Right renal cortex interstitium (tissue), 3 donors: ENCODE measurements at regions not wholly inside any gene's neighbourhood (a gene's known extent, or its start where the extent isn't known, plus 50 kb on each side); places are given as distances from the start of the nearest gene placed in this dataset.
"Not testable (repeated sequence)": the region's sequence is repeated elsewhere in the genome, so short reads cannot be mapped to it uniquely, and the experiment has no call there.

Experiments used
- DNase-seq, 3 donors: peaks; one replicate each; pipeline ENCODE4 v3.0.0-alpha.2; 2013; ENCODE audit warnings: low read depth in 3 of 3, low spot score in 2 of 3

- no peak for DNase-seq
These were observed 74.1 kb upstream of the HSPA9 start for GRCh38 chr5:138649316-138649720.

DNA sequence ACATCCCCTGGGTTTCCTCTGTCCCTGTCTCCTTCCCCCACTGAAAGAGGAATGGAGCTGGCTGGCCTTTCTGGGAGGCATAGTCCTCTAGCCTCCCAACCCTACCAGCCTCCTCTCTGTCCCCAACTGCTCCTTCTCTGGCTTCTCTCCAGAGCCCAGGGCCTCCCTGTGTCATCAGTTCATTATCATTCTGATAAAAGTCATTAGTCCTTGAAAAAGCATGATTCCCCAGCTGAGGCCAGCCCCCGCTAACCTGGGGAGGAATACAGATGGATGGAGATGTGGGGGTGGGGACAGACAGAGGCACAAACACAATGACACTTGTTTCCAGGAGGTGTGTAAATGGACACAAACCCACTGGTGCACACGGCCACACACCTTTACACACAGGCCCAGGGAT lies 73.6 kb upstream of the HSPA9 start:
- DNase-seq, result no peak

GRCh38 chr5:138647794-138648410 lies 72.7 kb upstream of the HSPA9 start:
- no peak for DNase-seq

GRCh38 chr5:138647261-138647788 lies 72.1 kb upstream of the HSPA9 start:
- DNase-seq, result no peak

DNA sequence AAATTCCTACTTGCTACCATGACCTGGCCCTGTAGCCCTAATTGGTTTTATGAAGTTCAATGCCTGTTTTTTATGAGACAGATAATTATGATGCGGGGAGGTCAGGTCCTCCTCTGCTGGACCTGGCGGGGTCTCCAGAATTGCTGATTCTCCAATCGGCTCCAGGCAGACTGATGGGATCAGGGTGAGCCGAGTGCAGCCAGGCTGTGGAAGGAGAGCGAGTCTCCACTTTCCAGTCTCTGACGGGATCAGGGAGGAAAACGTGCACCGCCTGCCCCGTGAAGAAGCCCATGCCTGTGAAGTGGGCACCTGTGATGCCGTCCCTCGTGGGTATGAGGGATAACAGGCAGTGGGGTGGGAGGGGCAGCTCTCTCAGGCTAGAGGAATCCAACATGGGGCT lies 71.5 kb upstream of the HSPA9 start:
- DNase-seq, result no peak

DNA sequence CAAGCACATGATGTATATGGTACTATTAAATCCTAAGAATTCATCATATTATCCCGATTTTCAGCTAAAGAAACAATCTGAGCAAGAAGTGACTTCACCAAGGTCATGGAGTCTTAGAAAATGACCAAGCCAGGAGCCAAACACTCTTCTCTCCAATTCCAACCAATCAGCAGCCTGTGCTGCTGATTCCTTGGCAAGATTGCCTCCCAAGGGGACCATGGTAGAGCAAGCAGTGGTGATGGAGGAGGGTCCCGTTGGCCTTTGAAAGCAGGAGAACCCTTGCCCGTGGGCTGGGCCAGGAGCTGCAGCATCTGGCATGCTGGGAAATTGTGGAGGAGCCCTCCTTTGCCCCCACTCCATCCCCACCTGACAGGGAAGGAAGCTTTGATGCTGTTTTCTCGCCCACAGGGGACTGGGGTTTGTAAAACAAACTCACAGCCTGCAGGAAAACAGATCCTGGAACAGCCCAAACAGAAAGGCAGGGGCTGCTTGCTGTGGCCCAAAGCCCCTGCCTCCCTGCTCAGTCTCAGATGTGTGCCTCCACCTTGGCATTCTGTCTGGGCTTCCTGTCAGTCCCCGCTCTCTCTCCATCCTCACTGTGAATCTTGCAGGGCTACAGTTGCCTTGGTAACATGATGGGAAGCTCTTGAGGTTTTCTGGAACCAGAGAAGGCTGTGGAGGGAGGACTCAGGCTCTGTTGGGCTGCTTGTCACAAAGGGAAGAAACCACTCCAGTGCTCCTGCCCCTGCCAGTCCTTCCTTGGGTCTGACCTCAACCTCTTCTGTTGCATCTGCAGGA lies 70.8 kb upstream of the HSPA9 start:
- no peak for DNase-seq

DNA sequence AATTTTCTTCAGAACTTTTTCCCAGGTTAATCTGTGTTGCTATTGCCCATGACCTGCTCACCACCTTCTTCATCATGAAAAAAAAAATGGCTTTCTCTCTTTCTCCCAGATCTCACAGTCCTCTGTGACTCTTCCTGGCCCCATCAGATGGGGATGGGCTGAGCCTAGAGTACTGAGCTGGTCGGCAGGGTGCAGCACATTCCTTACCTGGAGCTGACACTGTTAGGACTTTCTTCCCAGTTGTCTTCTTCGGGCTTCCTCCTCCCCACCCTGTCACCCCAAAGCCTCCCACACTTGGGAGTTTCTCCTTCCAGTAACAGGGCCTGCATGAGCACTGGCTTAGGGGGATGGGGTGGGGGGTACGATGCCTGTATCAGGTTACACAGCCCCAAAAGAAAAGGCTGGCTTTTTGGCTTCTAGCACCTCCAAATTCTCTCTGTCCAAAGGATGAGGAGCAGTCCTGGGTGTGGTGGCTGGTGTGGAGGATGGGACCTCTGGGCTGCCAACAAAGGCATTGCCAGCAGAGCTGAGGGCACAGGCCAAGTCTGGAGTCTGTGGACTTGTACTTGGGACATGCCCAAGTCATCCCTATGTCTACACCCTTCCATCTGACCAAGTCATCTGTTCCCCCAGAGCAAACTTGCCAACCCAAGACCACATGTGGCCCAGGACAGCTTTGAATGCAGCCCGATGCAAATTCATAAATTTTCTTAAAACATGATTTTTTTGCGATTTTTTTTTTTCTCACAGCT lies 68.0 kb upstream of the HSPA9 start:
- no peak for DNase-seq

DNA sequence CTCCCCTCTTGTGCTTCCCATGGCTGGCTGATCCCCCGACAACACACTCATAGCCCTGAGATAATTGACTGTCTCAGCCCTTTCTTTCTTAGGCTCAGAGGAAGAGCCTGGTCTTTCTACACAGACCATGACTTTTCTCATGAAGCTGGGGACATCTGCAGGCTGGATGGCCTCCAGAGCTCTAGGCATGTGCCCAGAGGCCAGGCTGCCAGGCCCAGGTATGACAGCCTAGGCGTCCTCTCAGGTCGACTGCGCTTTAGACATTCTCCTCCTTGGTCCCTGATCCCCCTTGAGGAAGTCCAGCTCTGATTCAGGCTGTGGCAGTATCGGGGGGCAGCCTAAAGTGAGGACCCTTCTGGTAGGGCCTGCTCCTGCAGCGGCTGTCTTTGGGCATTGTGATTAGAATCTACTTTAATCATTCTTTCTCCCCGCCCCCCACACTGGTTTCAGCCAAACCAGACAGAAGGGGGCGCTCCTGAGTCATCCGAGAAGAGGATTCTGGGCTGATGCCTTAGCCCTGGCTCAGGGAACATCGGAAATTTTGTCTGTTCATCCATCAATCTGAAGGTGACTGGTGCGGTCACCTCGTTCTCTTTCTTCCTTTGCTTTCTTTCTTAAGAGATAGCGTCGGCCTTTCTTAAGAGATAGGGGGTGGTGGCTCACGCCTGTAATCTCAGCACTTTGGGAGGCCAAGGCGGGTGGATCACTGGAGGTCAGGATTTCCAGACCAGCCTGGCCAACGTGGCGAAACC lies 66.5 kb upstream of the HSPA9 start:
- peak in 2 of 3 donors; percentile 37 to 43 for DNase-seq

DNA sequence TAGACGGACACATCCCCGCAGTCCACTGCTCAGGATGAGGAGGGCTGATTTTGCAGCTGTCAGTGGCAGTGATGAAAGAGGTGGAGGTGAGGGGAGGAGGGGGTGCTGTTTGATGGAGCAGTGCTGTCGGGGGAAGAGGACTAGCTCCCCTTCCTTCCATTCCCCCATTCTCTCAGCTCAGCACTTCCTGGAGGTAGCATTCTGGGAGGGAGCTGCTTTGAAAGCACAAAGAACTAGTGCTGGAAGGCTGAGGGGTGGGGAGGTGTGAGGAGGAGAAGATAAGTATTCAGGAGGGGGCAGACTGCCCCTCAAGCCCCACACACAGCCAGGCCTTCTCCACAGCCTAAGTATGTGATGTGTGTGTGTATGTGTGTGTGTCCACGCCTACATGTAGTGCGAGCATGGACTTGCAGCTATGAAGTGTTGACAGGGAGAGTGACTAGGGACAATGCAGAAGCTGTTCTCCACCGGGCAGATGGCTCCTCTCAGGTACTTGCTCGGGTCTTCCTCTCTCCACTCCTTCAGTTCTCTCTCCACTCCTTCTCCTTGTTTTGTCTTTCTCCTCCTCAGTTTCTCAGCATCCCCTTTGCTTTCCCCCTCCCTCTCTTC lies 65.5 kb upstream of the HSPA9 start:
- DNase-seq, result no peak

DNA sequence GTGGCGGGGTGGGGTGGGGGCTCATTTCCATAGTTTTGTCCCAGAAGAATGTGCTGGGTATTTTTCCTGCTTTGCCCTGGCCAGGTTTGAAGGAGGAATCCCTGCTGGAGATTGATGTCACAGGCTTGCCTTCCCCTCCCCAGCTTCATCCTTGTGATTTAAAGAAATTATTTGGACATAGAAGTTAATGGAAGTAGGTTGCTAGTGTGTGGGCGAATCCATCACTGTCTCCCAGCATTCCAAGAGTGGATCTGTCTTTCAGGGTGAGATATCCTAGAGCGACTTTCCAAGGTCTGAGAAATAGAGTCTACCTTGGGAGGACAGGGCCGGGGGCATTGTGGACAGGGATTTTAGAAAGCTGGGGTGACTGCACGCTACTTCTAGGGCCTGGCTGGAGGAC lies 64.9 kb upstream of the HSPA9 start:
- DNase-seq, result no peak

DNA sequence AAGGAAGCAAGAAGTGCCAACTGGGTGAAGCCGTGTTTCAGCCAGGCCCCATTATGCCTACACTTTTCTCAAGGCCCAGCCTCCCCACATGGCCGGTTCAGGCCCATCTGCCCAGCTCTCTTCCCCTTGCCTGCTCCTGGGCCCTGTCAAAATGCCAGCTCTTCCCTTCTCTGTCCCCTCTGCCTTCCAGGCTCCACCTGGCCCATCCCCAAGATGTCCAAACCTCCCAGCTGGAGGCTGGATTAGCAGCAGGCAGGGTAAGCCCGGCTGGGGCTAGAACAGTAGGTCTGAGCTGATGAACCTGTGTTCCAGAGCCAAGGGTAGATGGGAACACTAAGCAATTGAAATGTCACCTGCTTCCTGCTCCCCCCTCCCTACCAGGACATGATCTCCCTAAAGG lies 64.1 kb upstream of the HSPA9 start:
- no peak for DNase-seq

- DNase-seq, result no peak
These were observed 62.1 kb upstream of the HSPA9 start for GRCh38 chr5:138637256-138637655.

DNA sequence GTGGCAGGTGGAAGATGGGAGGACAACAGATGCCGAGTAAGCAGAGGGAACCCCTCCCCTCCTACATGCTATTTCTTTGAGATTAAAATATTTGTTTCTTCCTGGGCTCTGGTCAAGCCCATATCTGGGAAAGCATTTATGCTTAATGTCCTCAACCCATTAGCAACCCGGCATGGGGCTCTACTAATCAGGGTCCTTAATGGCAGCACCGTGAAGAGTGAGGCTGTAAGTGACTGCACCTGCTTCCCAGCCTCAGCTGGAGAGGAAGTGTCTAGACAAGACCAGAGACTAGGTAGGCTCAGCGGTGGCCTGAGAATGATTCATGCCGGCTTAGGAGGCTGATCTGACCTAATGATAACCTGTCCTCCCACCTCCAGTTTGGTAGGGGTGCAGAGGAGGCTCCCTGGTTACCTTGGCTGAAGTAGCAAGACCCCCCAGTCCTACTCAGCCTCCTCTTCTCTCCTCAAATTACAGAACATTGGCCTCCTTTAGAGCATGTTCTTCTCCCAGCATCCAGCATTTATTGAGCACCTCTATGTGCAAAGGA lies 61.3 kb upstream of the HSPA9 start:
- no peak for DNase-seq

GRCh38 chr5:138635708-138636107 lies 60.5 kb upstream of the HSPA9 start:
- DNase-seq, result no peak

GRCh38 chr5:138635265-138635664 lies 60.1 kb upstream of the HSPA9 start:
- DNase-seq, result peak; percentile 29 to 46 (median 29)

DNA sequence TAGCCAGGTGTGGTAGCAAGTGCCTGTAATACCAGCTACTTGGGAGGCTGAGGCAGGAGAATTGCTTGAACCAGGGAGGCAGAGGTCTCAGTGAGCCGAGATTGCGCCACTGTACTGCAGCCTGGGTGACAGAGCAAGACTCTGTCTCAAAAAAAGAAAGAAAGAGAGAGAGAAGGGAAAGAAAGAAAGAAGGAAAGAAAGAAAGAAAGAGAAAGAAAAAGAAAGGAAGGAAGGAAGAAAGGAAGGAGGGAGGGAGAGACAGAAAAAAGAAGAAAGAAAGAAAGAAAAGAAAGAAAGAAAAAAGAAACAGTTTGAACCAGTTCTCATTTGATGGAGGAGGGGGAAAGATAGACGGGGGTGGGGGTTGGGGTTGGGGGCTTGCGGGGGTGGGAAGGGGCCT lies 59.6 kb upstream of the HSPA9 start:
- not testable (repeated sequence) for DNase-seq

DNA sequence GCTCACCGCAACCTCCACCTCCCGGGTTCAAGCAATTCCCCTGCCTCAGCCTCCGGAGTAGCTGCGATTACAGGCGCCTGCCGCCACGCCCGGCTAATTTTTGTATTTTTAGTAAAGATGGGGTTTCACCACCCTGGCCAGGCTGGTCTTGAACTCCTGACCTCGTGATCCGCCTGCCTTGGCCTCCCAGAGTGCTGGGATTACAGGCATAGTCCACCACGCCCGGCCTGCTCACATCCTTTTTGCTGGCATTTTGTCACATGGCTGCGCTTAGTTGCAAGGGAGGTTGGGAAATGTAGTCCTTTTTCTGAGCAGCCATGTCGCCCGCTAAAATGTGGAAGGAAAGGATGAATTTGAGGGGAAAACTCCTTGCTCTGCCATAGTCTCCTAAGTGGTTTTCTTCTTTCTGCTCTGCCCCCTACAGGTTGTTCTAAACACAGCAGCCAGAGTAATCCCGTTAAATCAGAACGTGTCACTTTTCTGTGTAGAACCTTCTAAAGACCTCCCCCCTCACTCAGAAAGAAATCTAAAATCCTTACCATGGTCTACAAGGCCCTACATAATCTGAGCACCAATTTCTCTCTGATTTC lies 57.8 kb upstream of the HSPA9 start:
- DNase-seq, result peak; percentile 25 to 55 (median 51)

- DNase-seq, result no peak
These were observed 56.1 kb upstream of the HSPA9 start for GRCh38 chr5:138631096-138631928.

- no peak for DNase-seq
These were observed 54.2 kb upstream of the HSPA9 start for GRCh38 chr5:138629392-138629791.
